DMS114 treated with DMSO at 0.1 percent for 48 hours (cell line): ENCODE measurements at regions not wholly inside any gene's neighbourhood (a gene's known extent, or its start where the extent isn't known, plus 50 kb on each side); places are given as distances from the start of the nearest gene placed in this dataset.

ENCODE experiments used
- DNase-seq: peaks from one replicate; lab custom pipeline; 2025; ENCODE audit not compliant: unreplicated experiment; lab: John Stamatoyannopoulos, UW

DNA sequence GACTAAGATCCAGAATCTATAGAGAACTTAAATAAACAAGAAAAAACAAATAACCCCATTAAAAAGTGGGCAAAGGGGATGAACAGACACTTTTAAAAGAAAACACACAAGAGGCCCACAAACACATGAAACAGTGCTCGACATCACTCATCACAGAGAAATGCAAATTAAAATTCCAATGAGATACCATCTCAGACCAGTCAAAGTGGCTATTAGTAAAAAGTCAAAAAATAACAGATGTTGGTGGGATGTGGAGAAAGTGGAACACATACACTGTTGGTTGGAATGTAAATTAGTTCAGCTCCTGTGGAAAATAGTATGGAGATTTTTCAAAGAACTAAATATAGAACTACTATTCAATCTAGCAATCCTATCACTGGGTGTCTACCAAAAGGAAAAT, 143.1 kb downstream of the IFI44 start:
- DNase-seq = no peak

GRCh38 chr1:78797108-78797781, 147.6 kb downstream of the IFI44 start:
- no peak for DNase-seq

- no peak for DNase-seq
These were observed 150.3 kb downstream of the IFI44 start for GRCh38 chr1:78799926-78800325.

DNA sequence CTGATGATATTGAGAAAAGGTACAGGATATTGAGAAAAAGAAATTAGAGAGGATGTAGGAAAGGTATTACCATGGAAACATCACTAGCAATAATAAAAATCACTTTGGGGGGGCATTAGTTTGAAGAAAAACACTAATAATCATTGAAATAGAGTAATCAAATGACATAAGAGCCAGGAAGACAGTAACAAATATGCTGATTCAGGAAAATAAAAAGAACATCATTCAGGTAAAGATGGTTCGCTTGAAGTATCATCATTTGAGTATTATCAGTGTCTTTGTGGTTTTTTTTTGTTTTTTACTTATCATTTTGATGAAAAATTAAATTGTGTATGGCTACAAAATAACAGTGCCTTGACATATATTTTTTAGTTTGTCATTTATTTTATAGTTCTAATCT, 164.5 kb downstream of the IFI44 start:
- no peak for DNase-seq

DNA sequence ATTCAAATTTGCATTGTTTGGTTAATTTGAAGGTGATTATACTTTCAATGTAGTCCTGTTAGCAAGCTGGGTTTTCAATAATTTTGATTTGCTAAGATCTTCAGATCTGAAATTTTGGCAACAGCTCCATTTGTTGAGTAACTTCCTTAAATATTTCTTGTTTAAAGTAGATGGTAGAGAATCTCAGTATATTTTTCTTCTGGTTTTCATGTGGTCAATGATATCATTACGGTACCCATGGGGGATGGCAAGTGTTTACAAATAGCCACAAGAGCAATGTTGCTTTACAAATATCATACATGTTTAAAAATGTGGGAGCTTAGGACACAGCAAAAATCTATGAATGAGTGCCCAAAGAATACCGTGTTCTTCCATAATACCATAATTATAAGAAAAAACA, 175.9 kb downstream of the IFI44 start:
- DNase-seq = no peak

DNA sequence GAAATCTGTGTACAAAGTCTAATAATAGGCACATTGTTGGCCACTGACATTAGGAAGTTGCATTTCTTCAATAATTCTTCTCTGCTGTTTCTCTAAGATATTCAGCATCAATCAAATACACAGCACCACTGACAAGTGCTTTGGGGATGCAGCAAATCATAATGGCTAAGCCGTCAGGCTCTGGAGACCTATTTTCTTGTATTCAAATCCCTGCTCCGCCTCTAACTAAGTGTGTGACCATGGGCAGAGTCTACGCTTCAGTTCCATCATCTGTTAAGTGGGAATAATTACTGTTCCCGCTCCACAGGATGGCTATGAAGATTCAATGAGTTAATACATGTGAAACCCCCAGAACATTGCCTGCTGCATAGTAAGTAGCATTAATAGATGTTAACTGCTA, 176.9 kb downstream of the ADGRL4 start:
- DNase-seq = no peak

- no peak for DNase-seq
These were observed 176.2 kb downstream of the ADGRL4 start for GRCh38 chr1:78830321-78830720.

- no peak for DNase-seq
These were observed 174.7 kb downstream of the ADGRL4 start for GRCh38 chr1:78831731-78832360.

DNA sequence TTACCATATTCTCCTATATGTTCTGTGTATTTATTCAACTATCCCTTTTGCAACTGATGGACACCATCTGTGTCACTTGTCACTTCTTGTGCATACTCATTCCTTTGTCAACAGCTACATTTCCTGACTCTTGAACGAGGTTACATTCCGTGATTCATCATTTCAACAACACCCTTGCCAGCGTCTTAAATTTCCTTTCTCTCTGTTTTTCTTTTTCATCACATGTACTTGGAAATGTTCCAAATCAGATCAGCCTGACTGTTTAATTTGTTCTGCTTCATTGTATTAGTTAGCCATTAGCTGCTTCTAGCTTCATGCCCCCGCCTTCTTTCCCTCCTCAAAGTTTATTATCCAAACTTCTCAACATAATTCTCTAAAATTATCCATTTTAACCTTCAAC, 173.0 kb downstream of the ADGRL4 start:
- no peak for DNase-seq

GRCh38 chr1:78834201-78834741, 172.3 kb downstream of the ADGRL4 start:
- DNase-seq = no peak

DNA sequence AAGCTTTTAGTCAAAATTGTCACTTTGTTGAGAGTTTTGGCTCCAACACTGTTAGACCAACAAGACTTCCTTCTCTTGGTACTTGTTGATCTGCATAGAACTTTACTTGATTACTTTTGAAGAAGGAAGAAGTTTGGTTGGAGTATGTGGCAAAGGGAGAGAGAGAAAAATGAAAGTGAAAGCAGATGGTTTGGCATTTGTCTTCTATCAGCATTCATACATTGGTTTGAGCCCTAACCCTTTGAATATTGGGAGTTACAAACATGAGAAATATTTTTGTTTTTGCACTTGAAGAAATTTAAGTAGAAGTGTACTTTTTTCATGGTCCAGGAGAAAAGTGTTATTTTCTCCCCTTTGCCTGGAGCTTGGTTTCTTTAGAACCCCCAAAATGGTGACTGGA, 169.8 kb downstream of the ADGRL4 start:
- DNase-seq = no peak

DNA sequence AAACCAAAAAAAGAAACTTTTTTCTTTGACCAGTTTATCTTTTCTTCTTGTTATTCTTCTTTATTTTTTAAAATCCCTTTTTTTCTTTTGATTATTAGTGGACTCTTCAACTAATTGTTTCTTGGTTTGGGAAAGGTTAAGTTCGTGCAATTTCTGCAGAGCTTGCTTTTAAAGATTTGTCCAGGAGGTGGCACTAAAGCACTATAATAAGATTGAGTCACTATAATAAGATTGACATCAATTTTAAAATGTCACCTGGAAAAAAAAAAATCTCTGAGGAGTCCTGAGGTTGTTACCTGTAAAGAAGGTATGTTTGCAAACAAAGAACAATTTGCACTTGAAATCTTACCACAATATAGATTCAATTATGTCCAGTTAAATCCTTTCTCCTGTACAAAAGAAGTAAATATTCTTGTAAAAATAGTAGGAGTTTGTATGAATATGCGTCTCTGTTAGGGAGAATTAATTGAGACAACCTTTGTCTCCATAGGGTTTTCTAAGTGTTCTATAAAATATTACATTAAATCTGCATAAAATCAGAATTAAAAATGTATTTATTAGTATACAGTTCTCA, 166.7 kb downstream of the ADGRL4 start:
- DNase-seq = peak; percentile 63
